Activated T-helper 1 cell treated with anti-CD3 and anti-CD28 coated beads, Interleukin-12 subunit alpha, Interleukin-12 subunit beta, Interleukin-2, Interleukin-4 antibody, amounts not matched to agents 30 ng/mL and 10 ng/mL and 1 ng/mL, durations not matched to agents 14 hours and 24 hours and 36 hours (primary cell): ENCODE measurements at regions not wholly inside any gene's neighbourhood (a gene's known extent, or its start where the extent isn't known, plus 50 kb on each side); places are given as distances from the start of the nearest gene placed in this dataset.

Experiments used
- DNase-seq: peaks from one replicate; pipeline ENCODE4 v3.0.0; 2021; ENCODE audit warnings: low spot score
- H3K27ac Mint-ChIP-seq: one replicate; pipeline ENCODE4 v1.8.0; 2021; ENCODE audit warnings: mild to moderate bottlenecking, mixed read lengths
- H3K27me3 Mint-ChIP-seq: one replicate; pipeline ENCODE4 v1.8.0; 2022; ENCODE audit warnings: mild to moderate bottlenecking, moderate library complexity, mixed read lengths; ENCODE audit not compliant: insufficient read depth
- H3K36me3 Mint-ChIP-seq: one replicate; pipeline ENCODE4 v1.8.0; 2021; ENCODE audit warnings: low read depth, mixed read lengths
- H3K4me1 Mint-ChIP-seq: one replicate; pipeline ENCODE4 v1.8.0; 2021; ENCODE audit warnings: low read depth, mixed read lengths
- H3K4me3 Mint-ChIP-seq: one replicate; pipeline ENCODE4 v1.8.0; 2021; ENCODE audit warnings: mild to moderate bottlenecking, moderate library complexity, mixed read lengths
- H3K9me3 Mint-ChIP-seq: one replicate; pipeline ENCODE4 v1.8.0; 2021; ENCODE audit warnings: mixed read lengths
- intact Hi-C: fragments of 100-400 bp; cut with micrococcal nuclease; formaldehyde crosslinking; loops from one replicate; pipeline ENCODE4 v1.15.1; 2024

GRCh38 chr19:29090783-29091526 is 122.0 kb downstream of the UQCRFS1 start:
- Mint-ChIP-seq H3K36me3 (no peaks in the 10 kb centered on the region), H3K27ac (no peak overlapping the region), H3K27me3 (no peaks in the 10 kb centered on the region), H3K4me3 (no peak overlapping the region), H3K9me3 (no peaks in the 10 kb centered on the region), H3K4me1 (no peaks in the 10 kb centered on the region)
- intact Hi-C loops, result no loop called here
- no peak for DNase-seq

GRCh38 chr19:29089315-29089870 is 123.6 kb downstream of the UQCRFS1 start:
- Mint-ChIP-seq H3K9me3 (no peaks in the 10 kb centered on the region), H3K36me3 (no peaks in the 10 kb centered on the region), H3K4me1 (no peaks in the 10 kb centered on the region), H3K27ac (no peak overlapping the region), H3K4me3 (no peak overlapping the region), H3K27me3 (no peaks in the 10 kb centered on the region)
- intact Hi-C loops, result no loop called here
- no peak for DNase-seq

GRCh38 chr19:29088761-29089160 is 124.2 kb downstream of the UQCRFS1 start:
- H3K27me3 Mint-ChIP-seq, result no peaks in the 10 kb centered on the region
- H3K27ac Mint-ChIP-seq, result no peak overlapping the region
- H3K4me3 Mint-ChIP-seq, result no peak overlapping the region
- no peak for DNase-seq
- intact Hi-C loops, result no loop called here
- no peaks in the 10 kb centered on the region for H3K9me3 Mint-ChIP-seq
- H3K4me1 Mint-ChIP-seq, result no peaks in the 10 kb centered on the region
- no peaks in the 10 kb centered on the region for H3K36me3 Mint-ChIP-seq

GRCh38 chr19:29086646-29087045 is 126.3 kb downstream of the UQCRFS1 start:
- no peak overlapping the region for H3K4me3 Mint-ChIP-seq
- H3K27me3 Mint-ChIP-seq, result peaks cover 3% of the 10 kb centered on the region
- no peak for DNase-seq
- no peaks in the 10 kb centered on the region for H3K36me3 Mint-ChIP-seq
- intact Hi-C loops, result no loop called here
- no peaks in the 10 kb centered on the region for H3K9me3 Mint-ChIP-seq
- no peaks in the 10 kb centered on the region for H3K4me1 Mint-ChIP-seq
- no peak overlapping the region for H3K27ac Mint-ChIP-seq

GRCh38 chr19:29086182-29086581 is 126.8 kb downstream of the UQCRFS1 start:
- intact Hi-C loops, result no loop called here
- peaks cover 3% of the 10 kb centered on the region for H3K27me3 Mint-ChIP-seq
- H3K36me3 Mint-ChIP-seq, result no peaks in the 10 kb centered on the region
- no peaks in the 10 kb centered on the region for H3K9me3 Mint-ChIP-seq
- no peaks in the 10 kb centered on the region for H3K4me1 Mint-ChIP-seq
- no peak overlapping the region for H3K27ac Mint-ChIP-seq
- DNase-seq, result no peak
- no peak overlapping the region for H3K4me3 Mint-ChIP-seq

GRCh38 chr19:29085630-29086029 is 127.3 kb downstream of the UQCRFS1 start:
- no peaks in the 10 kb centered on the region for H3K36me3 Mint-ChIP-seq

GRCh38 chr19:29085206-29085605 is 127.7 kb downstream of the UQCRFS1 start:
- no peak for DNase-seq
- Mint-ChIP-seq H3K27me3 (peaks cover 3% of the 10 kb centered on the region), H3K36me3 (no peaks in the 10 kb centered on the region), H3K9me3 (no peaks in the 10 kb centered on the region), H3K4me3 (no peak overlapping the region), H3K27ac (no peak overlapping the region), H3K4me1 (no peaks in the 10 kb centered on the region)
- intact Hi-C loops, result no loop called here

More at GRCh38 chr19:29085630-29086029, 127.3 kb downstream of the UQCRFS1 start:
- intact Hi-C loops, result no loop called here
- no peak for DNase-seq
- Mint-ChIP-seq H3K27me3 (peaks cover 3% of the 10 kb centered on the region), H3K27ac (no peak overlapping the region), H3K4me1 (no peaks in the 10 kb centered on the region), H3K4me3 (no peak overlapping the region), H3K9me3 (no peaks in the 10 kb centered on the region)

- Mint-ChIP-seq H3K27me3 (peaks cover 3% of the 10 kb centered on the region), H3K9me3 (no peaks in the 10 kb centered on the region), H3K36me3 (no peaks in the 10 kb centered on the region), H3K4me3 (no peak overlapping the region), H3K4me1 (no peaks in the 10 kb centered on the region), H3K27ac (no peak overlapping the region)
- DNase-seq, result no peak
- intact Hi-C loops, result no loop called here
Observed at GRCh38 chr19:29084266-29084665, 128.7 kb downstream of the UQCRFS1 start.

GRCh38 chr19:29083863-29084262 is 129.1 kb downstream of the UQCRFS1 start:
- intact Hi-C loops, result no loop called here
- Mint-ChIP-seq H3K4me1 (no peaks in the 10 kb centered on the region), H3K27me3 (peaks cover 3% of the 10 kb centered on the region), H3K9me3 (no peaks in the 10 kb centered on the region), H3K27ac (no peak overlapping the region), H3K36me3 (no peaks in the 10 kb centered on the region), H3K4me3 (no peak overlapping the region)
- no peak for DNase-seq

GRCh38 chr19:29079356-29080032 is 133.5 kb downstream of the UQCRFS1 start:
- Mint-ChIP-seq H3K9me3 (no peaks in the 10 kb centered on the region), H3K4me1 (no peaks in the 10 kb centered on the region), H3K4me3 (no peak overlapping the region), H3K27me3 (peaks cover 3% of the 10 kb centered on the region), H3K27ac (no peak overlapping the region), H3K36me3 (no peaks in the 10 kb centered on the region)
- DNase-seq, result no peak
- intact Hi-C loops, result no loop called here

- Mint-ChIP-seq H3K27ac (no peak overlapping the region), H3K36me3 (no peaks in the 10 kb centered on the region), H3K4me3 (no peak overlapping the region), H3K4me1 (no peaks in the 10 kb centered on the region), H3K9me3 (no peaks in the 10 kb centered on the region), H3K27me3 (peaks cover 1% of the 10 kb centered on the region)
- intact Hi-C loops, result no loop called here
- no peak for DNase-seq
Observed at GRCh38 chr19:29076963-29077362, 136.0 kb downstream of the UQCRFS1 start.

GRCh38 chr19:29076161-29076560 is 136.8 kb downstream of the UQCRFS1 start:
- no peaks in the 10 kb centered on the region for H3K4me1 Mint-ChIP-seq
- no peaks in the 10 kb centered on the region for H3K27me3 Mint-ChIP-seq
- DNase-seq, result no peak
- no peak overlapping the region for H3K27ac Mint-ChIP-seq
- no peaks in the 10 kb centered on the region for H3K36me3 Mint-ChIP-seq
- H3K9me3 Mint-ChIP-seq, result no peaks in the 10 kb centered on the region
- intact Hi-C loops, result no loop called here
- no peak overlapping the region for H3K4me3 Mint-ChIP-seq

- Mint-ChIP-seq H3K4me3 (no peak overlapping the region), H3K4me1 (no peaks in the 10 kb centered on the region), H3K27me3 (no peaks in the 10 kb centered on the region), H3K9me3 (no peaks in the 10 kb centered on the region), H3K27ac (no peak overlapping the region), H3K36me3 (no peaks in the 10 kb centered on the region)
- DNase-seq, result no peak
- intact Hi-C loops, result no loop called here
Observed at GRCh38 chr19:29075149-29075548, 137.8 kb downstream of the UQCRFS1 start.
